NT2/D1 (cell line): ENCODE measurements at regions not wholly inside any gene's neighbourhood (a gene's known extent, or its start where the extent isn't known, plus 50 kb on each side); places are given as distances from the start of the nearest gene placed in this dataset.

Source experiments
- YY1 ChIP-seq: IDR thresholded peaks from 2 replicates; pipeline ENCODE4 v1.6.1; 2011; ENCODE audit not compliant: insufficient read length, insufficient read depth
- ZNF274 ChIP-seq: IDR thresholded peaks from 2 replicates; pipeline ENCODE4 v1.6.1; 2011; ENCODE audit warnings: mild to moderate bottlenecking, low read depth, low read length

- TF ChIP-seq ZNF274: no peak
- TF ChIP-seq YY1: no peak
Observed at GRCh38 chr3:81980596-81981494, 219.4 kb upstream of the GBE1 start.
